ENCODE measurements at regions not wholly inside any gene's neighbourhood (a gene's known extent, or its start where the extent isn't known, plus 50 kb on each side); places are given as distances from the start of the nearest gene placed in this dataset.
"Not testable (repeated sequence)": the region's sequence is repeated elsewhere in the genome, so short reads cannot be mapped to it uniquely, and the experiment has no call there.

- DNase-seq: no peak
These were observed 256.8 kb upstream of the RARB start for GRCh38 chr3:25171118-25171807.

GRCh38 chr3:25171897-25172296, 256.2 kb upstream of the RARB start:
- no peak for DNase-seq

GRCh38 chr3:25173606-25174005, 254.5 kb upstream of the RARB start:
- DNase-seq: no peak

- DNase-seq: no peak
These were observed 253.8 kb upstream of the RARB start for GRCh38 chr3:25174251-25174650.

- DNase-seq: no peak
These were observed 251.0 kb upstream of the RARB start for GRCh38 chr3:25177041-25177440.

- DNase-seq: no peak
These were observed 249.4 kb upstream of the RARB start for GRCh38 chr3:25178672-25179071.

- no peak for DNase-seq
These were observed 247.0 kb upstream of the RARB start for GRCh38 chr3:25181096-25181495.

GRCh38 chr3:25182794-25183193, 245.3 kb upstream of the RARB start:
- DNase-seq: no peak

- no peak for DNase-seq
These were observed 243.3 kb upstream of the RARB start for GRCh38 chr3:25184641-25185250.

- no peak for DNase-seq
These were observed 236.4 kb upstream of the RARB start for GRCh38 chr3:25191673-25192072.

GRCh38 chr3:25199567-25199966, 228.5 kb upstream of the RARB start:
- not testable (repeated sequence) for DNase-seq

GRCh38 chr3:25212736-25213135, 215.3 kb upstream of the RARB start:
- no peak for DNase-seq

GRCh38 chr3:25214034-25214433, 214.0 kb upstream of the RARB start:
- DNase-seq: no peak

GRCh38 chr3:25218362-25218761, 209.7 kb upstream of the RARB start:
- DNase-seq: no peak

GRCh38 chr3:25226747-25227146, 201.3 kb upstream of the RARB start:
- DNase-seq: no peak

- no peak for DNase-seq
These were observed 198.5 kb upstream of the RARB start for GRCh38 chr3:25229586-25229985.

GRCh38 chr3:25235031-25235430, 193.0 kb upstream of the RARB start:
- DNase-seq: no peak

GRCh38 chr3:25235466-25235865, 192.6 kb upstream of the RARB start:
- no peak for DNase-seq

- no peak for DNase-seq
These were observed 190.5 kb upstream of the RARB start for GRCh38 chr3:25237602-25238001.

GRCh38 chr3:25239042-25239441, 189.0 kb upstream of the RARB start:
- DNase-seq: no peak

GRCh38 chr3:25246913-25247312, 181.2 kb upstream of the RARB start:
- DNase-seq: no peak

- no peak for DNase-seq
These were observed 175.8 kb upstream of the RARB start for GRCh38 chr3:25252291-25252690.

GRCh38 chr3:25257026-25257425, 171.0 kb upstream of the RARB start:
- DNase-seq: no peak

- DNase-seq: no peak
These were observed 168.2 kb upstream of the RARB start for GRCh38 chr3:25259871-25260270.

- no peak for DNase-seq
These were observed 165.7 kb upstream of the RARB start for GRCh38 chr3:25262322-25262721.

Measured in NCI-H345 (cell line).